GM12891 (cell line): ENCODE measurements at regions not wholly inside any gene's neighbourhood (a gene's known extent, or its start where the extent isn't known, plus 50 kb on each side); places are given as distances from the start of the nearest gene placed in this dataset.

Experiments
- PAX5 ChIP-seq: IDR thresholded peaks from 2 replicates; pipeline ENCODE4 v1.6.1; 2011; ENCODE audit warnings: low read length, moderate library complexity, mild to moderate bottlenecking; ENCODE audit not compliant: insufficient read depth, severe bottlenecking
- POLR2A ChIP-seq: IDR thresholded peaks from 2 replicates; pipeline ENCODE4 v1.6.1; 2011; ENCODE audit warnings: low read depth, low read length, control low read depth
- SPI1 ChIP-seq: IDR thresholded peaks from 2 replicates; pipeline ENCODE4 v1.6.1; 2011; ENCODE audit warnings: low read depth, low read length, control low read depth
- TAF1 ChIP-seq: IDR thresholded peaks from 2 replicates; pipeline ENCODE4 v1.6.1; 2011; ENCODE audit warnings: low read depth, low read length, control low read depth

DNA sequence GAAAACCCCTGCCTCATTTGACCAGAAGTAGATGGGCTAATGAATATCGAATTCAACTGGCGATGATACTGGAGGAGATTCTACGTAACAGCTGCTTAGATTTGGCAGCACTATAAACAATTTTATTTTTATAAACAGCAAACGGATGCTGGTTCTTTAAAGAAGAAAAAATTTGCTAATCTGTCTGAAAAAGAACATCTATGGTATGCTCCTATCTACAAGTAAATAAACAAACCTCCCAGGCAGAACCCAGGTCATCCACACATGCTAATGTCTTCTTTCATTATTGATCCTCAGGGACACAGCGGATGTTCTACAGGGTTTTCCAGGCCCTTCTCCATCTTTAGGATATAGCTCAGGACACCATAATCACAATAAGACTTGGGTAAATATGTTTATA, 291.3 kb downstream of the ALDH8A1 start:
- TF ChIP-seq POLR2A (no peak), PAX5 (no peak), TAF1 (no peak), SPI1 (no peak)
